NCI-H1694 treated with DMSO at 0.1 percent for 48 hours (cell line): ENCODE measurements at regions not wholly inside any gene's neighbourhood (a gene's known extent, or its start where the extent isn't known, plus 50 kb on each side); places are given as distances from the start of the nearest gene placed in this dataset.

ENCODE experiments used
- DNase-seq: peaks from one replicate; lab custom pipeline; 2025; lab: John Stamatoyannopoulos, UW

DNA sequence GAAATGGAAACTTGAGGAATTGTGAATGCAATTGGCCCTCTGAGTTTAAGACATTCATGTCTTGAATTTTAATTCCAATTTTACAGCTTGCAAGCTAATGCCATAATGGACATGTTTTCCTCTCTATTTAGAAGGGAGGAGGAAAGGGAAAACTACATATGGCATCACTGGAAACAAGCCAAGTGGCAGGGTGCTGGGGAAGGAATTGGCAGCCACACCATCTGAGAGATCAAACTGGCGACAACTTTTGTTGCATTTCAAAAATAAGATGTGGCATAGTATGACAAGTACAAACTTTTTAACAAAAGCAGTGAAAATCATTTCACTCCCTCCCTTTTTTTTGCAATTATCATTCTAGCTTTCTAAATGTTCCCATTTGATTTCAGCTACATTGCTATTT is 615.6 kb downstream of the CENPC start:
- peak; percentile 86 for DNase-seq

DNA sequence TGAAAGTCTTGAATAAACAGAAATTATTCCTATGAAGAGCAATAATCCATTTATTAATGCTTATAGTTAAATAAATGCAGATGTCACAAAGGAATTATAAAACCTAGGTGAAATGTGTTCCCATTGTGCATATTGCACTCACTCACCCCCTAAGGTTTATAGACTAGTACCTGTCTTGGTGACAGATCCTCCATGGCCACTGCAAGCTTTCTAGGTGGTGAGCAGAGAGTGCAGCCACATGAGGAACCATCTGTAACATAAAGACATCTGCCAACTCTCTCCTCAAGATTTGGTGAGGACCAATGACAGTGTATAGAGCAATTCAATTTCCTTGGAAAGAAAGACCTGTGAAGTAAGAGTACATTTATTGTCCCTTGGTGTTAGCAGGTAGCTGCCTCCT is 616.4 kb downstream of the CENPC start:
- DNase-seq = peak; percentile 30

DNA sequence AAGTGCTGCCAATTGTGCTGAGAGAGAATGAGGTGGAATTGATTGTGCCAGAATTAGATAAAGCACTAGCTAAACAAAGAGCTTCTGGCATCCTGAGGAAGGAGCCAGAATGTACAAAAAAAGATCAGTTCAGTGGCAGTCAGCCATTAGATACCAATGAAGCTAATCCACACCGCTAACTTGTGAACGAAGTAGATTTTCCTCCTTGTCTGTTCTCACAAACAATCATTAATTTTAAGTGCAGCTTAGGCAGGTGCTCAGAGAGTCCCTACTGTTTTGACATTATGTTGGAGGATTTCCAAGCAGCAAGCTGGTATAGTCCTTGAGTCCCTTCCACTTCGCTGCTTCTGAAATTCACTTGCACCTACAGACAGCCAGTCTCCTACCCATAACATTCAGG is 617.4 kb downstream of the CENPC start:
- peak; percentile 88 for DNase-seq

DNA sequence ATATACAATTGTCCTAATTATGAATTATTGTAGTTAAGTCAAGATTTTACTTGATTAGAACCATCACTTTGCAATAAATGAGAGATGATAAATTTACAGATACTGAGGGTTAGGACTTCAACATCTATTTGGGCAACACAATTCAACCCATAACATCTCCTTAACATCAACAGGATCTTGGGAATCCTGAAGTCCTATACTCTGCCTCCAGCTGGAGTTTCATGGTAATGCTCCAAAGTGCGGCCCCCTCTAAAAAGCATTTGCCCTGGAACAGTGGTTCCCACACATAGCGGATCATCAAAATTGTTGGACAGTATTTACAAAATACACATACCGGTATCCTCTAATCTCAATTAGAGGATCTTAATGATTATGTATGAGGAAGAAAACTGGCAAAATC is 618.6 kb downstream of the CENPC start:
- DNase-seq = no peak

DNA sequence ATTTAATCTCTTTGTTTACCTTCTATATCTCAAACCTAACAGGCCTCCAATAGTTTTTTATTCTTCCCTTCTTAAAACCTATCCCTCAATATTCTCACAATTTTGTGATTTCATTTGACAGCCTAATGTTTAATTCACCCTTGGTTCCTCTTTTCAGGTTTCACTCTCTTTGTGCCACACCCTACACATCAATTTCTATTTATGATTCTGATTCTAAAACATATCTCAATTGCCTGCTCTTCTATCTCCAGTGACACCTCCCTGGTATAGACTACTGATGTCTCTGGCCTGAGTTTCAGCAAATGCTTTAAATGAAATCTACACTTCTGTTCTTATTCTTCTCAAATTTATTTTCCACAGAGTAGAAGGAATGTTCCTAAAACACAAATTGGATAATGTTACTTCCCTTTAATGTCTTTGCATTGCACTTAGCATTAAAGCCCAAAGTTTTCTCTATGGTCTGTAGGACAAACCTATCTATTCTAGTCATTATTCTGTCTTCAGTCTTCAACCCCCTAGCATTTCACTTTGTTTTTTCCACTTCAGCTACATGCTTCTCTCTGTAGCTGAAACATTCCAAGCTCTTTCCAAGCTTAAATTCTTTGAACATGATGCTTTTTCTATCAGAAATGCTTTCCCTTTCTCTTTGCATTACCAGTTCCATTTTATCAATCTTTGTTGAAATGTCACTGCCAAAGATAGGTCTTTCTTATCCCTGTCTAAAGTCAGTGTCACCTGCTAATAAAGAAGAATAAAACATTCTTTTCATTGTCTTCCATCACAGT is 622.0 kb downstream of the CENPC start:
- DNase-seq = no peak

DNA sequence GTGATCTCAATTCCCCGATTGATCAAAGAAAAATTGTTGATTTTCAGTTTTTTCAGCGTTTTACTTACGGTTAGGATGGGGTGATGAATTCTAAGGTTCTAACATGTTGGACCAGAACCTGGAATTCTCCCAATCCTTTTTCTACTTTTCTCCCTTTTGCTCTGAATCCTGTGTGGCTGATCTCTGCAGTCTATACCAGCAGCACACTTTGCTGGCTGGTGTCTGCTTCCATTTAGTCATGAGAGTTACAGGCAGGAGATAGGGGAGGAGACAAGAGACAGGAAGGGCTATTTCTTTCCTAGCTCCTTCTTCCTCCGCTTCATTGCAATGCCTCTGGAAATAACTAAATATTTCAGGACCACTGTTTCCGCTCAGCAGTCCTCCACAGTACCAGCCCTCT is 623.9 kb downstream of the CENPC start:
- DNase-seq = no peak

DNA sequence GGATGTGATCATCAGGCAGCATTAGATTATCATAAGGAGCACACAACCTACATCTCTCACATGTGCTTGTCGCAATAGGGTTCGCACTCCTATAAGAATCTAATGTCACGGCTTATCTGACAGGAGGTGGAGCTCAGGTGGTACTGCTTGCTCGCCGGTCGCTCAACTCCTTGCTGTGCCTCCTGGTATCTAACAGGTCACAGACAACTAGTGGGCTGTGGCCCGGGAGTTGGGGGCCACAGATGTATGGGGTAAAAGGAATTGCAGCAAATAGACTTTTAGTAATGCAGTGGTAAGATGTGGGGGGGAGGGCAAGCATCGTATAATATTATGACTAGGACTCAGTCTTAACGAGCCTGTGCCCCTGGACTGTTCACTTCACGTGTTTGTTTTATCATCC is 624.8 kb downstream of the CENPC start:
- no peak for DNase-seq

DNA sequence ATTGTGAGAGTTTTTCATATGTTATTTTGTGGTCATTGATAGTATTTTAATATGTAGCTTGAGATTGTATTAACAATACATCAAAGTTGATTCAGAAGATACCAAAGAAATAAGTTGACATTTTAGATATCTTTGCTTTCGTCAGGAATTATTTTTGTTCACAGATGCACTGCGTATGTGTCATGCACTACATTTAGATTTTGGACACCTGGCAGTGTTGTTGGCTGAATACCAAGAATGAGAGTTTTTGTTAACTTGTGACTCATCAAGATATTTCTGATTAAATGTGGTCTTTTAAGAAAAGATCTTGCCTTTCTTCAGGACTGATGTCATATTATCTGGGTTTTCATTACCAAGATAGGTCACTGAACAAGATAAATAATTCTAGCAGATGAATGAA is 633.4 kb downstream of the CENPC start:
- DNase-seq = no peak

DNA sequence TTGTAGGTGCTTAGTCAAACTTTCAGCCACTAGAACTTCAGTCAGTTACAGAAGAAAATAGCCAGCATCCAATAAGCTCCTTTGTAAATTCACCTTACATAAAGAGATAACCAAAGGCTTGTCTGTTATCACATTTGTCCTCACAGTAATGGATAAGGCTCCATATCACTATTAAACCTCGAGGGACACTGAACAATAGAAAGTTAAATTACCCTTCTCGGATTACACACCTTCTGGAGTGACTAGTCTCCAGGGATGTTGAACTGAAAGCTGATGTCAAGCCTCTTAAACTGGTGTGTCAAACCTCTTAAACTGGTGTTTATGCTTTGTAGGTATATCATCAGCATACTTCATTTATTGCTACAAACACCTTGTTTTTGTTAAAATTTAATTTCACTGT is 639.0 kb downstream of the CENPC start:
- no peak for DNase-seq

DNA sequence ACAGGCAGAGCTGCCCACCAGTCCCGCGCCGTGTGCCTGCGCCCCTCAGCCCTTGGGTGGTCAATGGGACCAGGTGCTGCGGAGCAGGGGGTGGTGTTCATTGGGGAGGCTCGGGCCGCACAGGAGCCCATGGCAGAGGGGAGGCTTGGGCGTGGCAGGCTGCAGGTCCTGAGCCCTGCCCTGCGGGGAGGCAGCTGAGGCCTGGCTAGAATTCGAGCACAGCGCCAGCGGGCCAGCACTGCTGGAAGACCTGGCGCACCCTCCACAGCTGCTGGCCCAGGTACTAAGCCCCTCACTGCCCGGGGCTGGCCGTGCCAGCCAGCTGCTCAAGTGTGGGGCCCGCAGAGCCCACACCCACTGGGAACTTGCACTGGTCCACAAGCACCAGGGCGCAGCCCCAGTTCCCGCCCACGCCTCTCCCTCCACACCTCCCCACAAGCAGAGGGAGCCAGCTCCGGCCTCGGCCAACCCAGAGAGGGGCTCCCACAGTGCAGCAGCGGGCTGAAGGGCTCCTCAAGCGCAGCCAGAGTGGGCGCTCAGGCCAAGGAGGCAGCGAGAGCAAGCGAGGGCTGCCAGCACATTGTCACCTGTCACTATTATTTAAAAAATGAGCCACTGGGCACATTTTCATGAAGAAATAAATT is 645.8 kb downstream of the CENPC start:
- DNase-seq = no peak

DNA sequence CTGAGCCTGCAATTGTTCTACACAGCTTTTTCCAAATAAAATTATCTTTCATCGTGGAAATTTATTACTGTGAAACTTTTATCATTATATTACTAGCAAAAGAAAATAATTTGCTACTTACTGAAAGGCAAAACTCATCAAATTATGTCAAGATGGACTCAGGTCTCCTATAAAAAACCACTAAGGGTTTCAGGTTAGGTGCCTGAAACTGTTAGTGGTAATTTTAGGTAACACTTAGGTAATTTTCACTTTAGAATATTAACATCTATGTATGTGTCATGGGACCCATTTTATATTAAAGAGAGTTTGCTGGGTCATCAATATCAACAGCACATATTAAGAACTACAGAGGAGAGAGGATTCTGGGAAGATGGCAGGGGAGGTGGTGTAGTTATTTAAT is 651.5 kb downstream of the CENPC start:
- DNase-seq = no peak

DNA sequence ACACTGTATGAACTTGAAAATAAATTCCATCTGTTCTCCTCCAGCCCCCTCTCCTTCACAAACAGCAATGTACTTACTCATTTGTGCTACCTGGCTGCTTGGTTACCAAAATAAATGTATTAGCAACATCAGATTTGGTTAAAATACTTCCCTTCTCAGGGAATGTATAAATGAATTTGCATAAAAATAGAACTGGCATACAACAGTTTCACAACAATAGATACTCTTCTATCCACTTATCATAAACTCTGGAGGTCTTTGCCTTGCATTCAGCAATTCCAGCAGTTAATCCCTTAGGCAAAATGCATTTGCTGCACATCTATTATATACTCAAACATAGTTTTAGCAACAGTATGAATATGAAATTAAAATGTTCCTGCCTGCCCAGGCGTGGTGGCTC is 658.2 kb downstream of the CENPC start:
- DNase-seq = no peak

DNA sequence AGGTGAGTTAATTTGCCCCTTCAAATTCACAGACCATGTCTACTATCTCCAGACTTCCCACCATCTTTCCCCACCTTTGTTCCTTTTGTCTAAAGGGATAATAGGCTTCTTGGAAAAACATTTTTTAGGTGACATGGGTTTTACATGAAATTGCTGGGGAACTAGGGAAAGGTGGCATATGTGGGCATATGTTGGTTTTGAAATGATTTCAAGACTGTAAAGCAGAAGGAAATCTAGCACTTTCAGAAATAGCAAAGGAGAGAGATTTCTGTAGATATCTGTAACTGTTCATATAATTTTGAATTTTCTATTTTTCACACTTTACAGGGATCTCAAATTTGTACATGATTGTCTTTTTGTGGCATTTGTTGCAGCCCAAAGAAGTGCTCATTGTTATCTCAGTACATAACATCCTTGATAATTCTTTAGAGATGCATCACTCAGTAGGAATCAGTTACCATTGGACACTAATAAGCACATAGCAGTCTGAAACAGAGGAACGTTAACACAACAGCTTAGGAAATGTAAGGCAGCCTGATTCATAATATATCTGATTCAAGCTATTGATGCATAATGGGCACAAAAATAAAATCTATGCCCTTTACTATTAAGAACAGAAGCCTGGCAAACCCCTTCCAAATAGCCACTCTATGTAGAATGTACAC is 659.7 kb downstream of the CENPC start:
- no peak for DNase-seq

DNA sequence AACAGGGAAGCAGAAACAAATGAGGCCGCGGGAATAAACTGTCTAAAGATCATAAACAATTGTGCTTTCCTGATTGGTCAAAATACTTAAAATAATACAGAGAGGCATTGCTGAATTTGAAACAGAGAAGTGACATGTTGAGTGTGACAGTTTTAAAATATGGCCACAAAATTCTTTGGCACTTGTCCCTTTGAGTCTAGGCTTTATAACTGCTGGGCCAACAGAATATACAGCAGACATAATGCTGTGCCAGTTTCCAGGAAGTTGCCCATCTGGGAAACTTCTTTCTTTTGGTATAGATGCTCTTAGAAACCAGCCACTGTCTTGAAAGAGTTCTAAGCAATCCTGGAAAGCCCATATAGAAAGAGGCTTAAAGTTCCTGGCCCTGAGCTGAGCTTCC is 668.4 kb downstream of the CENPC start:
- DNase-seq = no peak

DNA sequence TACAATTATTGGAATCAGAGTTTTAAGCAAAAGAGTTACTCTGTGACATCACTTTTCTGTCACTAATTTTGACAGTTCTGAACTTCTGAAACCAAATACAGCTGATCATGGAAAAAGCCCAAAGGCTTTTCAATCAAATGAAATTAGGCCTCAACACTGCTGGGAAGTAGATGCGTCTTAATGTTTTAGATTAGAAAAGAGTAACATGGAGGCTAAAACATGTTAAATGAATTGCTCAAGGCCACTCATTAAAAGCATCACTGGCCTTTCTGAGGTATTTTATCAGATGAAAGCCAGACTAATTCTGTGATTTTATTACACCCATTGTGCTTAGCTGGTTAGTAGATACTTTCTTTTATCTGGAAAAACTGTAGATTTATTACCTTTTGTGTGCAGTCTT is 672.6 kb downstream of the CENPC start:
- no peak for DNase-seq

DNA sequence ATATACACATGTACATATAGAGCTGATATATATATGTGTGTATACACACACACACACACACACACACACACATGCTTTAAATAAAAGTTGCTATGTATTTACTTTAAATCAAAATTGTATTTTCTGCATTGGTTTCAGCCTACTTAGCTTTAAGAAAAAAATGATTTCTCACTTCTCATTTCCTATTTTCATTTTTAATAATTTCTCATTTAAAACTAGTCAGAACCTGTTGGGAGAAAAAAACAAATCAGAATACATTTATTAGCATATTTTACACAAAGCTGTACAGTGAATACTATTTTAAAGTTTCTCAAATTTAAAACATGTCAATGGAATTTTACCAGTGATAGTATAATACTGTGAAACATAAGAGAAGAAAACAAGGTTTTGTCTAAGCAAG is 681.8 kb downstream of the CENPC start:
- DNase-seq = no peak

DNA sequence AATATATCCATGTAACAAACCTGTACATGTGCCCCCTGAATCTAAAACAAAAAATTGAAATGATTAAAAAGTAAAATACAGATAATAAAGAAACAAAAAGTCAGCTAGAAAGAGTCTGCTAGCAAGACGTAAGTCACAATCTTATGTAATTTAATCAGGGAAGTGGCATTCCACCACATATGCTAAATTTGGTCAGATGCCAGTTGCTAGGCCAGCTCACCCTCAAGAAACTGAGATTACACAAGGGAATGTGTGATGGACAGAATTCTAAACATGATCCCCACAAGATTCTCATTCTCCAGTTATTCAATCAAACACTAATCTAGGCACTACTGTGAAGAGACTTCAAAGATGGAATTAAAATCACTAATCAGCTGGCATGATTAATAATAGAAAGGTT is 689.3 kb downstream of the CENPC start:
- no peak for DNase-seq

DNA sequence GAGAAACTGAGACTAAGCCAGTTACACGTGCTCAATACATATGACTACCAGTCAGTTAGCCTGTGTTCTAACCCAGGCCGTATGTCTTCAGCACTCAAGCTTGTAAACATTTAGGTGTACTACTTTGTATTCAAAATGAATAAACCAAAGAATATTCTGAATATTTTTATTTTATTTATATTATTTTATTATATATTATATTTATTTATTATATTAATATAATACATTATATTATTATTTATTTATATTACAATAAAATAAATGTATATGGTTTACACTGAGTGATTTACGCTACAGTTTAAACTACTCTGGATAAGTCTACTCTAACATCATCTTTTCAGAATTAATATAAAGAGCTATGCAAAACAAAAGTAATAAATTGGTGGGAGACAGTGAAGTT is 691.5 kb downstream of the CENPC start:
- DNase-seq = no peak

DNA sequence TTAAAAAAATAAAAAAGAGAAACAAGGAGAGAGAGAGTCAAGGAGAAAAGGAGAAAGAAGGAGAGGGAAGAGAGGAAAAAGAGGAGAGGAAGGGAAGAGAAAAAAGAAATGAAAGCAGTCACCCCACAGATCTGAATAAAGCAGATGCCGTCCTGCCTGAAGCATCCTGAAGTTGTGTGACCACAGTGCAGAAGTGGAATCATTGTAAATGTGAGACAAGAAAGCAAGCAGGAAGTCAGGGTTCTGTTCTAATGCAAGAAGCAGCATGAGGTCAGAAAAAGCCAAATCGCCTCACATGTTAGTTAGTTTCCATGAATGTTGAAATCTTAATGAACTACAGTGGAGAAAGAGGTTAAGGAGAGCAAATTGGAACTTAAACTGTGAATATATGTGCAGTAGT is 692.5 kb downstream of the CENPC start:
- no peak for DNase-seq

DNA sequence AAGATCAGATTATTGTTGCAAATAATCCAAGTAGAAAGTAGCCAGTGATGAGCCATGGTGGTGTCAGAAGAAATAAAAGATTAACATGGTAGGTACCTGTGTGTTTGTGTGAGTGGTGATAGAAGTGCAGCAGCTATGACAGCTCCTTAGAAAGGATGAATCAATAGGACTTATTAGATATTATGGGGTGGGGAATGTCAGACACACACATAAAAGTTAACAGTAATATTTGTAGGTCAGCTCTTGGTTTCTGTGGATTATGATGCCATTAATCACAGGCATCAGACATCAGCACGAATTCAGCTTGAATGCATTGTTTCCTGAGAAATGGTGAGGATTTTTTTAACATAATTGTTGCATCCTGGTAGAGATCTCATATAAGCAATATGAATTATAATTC is 695.7 kb downstream of the CENPC start:
- no peak for DNase-seq

DNA sequence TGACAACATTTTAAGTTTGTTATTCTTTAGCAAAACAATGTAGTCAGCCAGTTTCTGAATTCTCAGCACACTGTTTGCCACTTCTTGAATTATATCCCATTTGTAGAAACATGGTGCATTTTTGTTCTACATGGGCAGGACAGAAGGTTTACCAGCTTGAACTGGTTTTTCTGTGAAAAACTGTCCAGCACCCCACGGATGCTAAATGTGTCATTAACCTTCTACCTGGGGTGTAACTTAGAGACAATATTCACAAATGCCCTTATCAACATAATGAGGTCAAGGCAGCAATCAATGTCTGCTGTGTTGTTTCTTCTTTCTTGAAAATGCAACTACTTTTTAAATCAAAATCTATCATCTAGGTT is 702.6 kb downstream of the CENPC start:
- DNase-seq = no peak

DNA sequence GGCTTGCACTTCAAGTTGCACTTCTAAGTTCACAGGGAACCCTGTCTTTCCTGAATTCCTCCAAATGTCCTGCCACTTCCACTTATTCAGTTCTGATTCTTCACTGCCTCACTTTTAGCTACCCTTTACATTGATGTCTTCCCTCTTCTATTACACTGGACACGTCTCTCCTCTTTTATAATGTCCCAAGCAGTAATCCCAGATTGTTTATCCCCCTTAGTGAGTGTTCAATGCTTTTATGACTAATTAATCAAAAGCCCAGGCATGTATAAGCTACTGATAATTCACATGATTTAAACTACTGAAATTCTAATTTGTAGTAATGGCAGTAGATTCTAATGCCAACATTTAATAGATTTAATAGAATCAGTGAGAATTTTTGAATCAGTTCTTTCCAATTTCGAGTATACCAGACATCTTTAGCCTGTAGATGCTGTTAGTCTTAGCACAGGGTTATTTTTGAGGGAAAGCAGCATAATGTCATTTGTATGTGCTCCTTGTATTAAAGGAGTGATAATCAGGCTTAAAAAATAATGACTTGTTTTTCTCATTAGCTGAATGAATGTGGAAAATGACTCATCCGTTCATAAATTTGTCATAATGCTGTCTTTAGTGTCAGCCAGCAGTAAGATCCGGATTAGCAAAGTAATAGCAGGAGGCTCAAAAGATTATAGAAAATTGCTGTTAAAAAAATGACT is 703.1 kb downstream of the CENPC start:
- no peak for DNase-seq

DNA sequence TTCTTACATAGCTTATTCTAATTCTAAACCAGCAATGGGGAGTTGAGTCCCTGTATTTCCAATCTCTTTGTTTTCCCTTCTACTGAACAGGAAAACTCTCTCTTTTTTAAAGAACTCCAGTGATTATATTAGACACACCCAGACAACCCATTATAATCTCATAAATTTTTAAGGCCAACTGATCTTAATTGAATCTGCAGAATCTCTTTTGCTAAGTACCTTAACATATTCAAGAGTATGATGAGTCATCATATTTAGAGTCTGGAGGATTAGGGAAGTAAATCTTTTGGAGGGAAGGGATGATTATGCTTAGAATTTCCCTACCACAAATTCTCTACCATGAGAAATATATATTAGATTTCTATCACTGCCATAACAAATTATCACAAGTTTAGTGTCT is 705.1 kb downstream of the CENPC start:
- no peak for DNase-seq
